Endothelial cell of umbilical vein (primary cell): ENCODE measurements at regions not wholly inside any gene's neighbourhood (a gene's known extent, or its start where the extent isn't known, plus 50 kb on each side); places are given as distances from the start of the nearest gene placed in this dataset.

Experiments used
- EZH2 ChIP-seq: IDR thresholded peaks from 2 replicates; pipeline ENCODE4 v1.6.1; 2012; ENCODE audit warnings: borderline replicate concordance, low read depth, mild to moderate bottlenecking, moderate library complexity, low read length, inconsistent platforms; ENCODE audit not compliant: severe bottlenecking
- JUN ChIP-seq: IDR thresholded peaks from 2 replicates; pipeline ENCODE4 v1.6.1; 2011; ENCODE audit warnings: borderline replicate concordance, low read depth; ENCODE audit not compliant: insufficient read length, insufficient read depth
- POLR2A ChIP-seq: IDR thresholded peaks from 2 replicates; pipeline ENCODE4 v1.6.1; 2012; ENCODE audit warnings: low read depth, mild to moderate bottlenecking, control low read depth, low read length
- POLR2AphosphoS5 ChIP-seq: IDR thresholded peaks from 2 replicates; pipeline ENCODE4 v1.6.1; 2012; ENCODE audit warnings: low read depth, mild to moderate bottlenecking, control low read depth, low read length, moderate library complexity; ENCODE audit not compliant: insufficient read depth
- TF ChIP-seq, protein P1 (sequence below), 2 donors: IDR thresholded peaks; 1 replicate in 1 of 2; 2 replicates in 1 of 2; pipeline ENCODE4 v1.5.1; 2011; ENCODE audit warnings: low read length in 2 of 2, mild to moderate bottlenecking in 2 of 2, moderate library complexity in 2 of 2, control low read depth in 1 of 2, inconsistent platforms in 1 of 2, low read depth in 1 of 2; ENCODE audit not compliant: insufficient read depth in 1 of 2; ENCODE audit errors: extremely low read depth in 1 of 2
- TF ChIP-seq, protein P2 (sequence below): IDR thresholded peaks from 2 replicates; pipeline ENCODE4 v1.6.1; 2011; ENCODE audit not compliant: insufficient read depth, insufficient read length

DNA sequence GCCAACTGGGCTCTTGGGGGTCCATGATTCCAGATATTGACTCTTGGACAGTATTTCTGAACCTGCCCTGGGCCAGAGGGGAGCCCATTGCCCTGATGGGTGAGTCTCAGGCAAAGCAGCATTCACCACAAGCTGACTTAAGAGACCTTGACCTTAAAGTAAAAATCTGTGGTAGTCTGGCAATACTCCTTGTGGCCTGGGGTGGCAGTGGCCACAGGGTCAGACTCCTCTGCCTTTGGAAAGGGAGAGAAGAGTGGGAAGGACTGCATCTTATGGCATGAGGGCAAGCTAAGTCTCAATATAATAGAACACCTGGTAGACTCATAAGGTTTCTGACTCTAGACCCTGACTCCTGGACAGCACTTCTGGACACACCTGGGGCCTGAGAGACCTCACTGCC is 340.3 kb upstream of the MAD2L1 start:
- TF ChIP-seq, protein P1, sequence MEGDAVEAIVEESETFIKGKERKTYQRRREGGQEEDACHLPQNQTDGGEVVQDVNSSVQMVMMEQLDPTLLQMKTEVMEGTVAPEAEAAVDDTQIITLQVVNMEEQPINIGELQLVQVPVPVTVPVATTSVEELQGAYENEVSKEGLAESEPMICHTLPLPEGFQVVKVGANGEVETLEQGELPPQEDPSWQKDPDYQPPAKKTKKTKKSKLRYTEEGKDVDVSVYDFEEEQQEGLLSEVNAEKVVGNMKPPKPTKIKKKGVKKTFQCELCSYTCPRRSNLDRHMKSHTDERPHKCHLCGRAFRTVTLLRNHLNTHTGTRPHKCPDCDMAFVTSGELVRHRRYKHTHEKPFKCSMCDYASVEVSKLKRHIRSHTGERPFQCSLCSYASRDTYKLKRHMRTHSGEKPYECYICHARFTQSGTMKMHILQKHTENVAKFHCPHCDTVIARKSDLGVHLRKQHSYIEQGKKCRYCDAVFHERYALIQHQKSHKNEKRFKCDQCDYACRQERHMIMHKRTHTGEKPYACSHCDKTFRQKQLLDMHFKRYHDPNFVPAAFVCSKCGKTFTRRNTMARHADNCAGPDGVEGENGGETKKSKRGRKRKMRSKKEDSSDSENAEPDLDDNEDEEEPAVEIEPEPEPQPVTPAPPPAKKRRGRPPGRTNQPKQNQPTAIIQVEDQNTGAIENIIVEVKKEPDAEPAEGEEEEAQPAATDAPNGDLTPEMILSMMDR (IDR thresholded peaks at IDR 0.05; ENCODE audit: extremely low read depth in 1 of 2, insufficient read depth in 1 of 2, low read depth in 1 of 2, low read length in 2 of 2), result no peak
- TF ChIP-seq JUN (no peak), POLR2AphosphoS5 (no peak), POLR2A (no peak), EZH2 (no peak)
- TF ChIP-seq, protein P2, sequence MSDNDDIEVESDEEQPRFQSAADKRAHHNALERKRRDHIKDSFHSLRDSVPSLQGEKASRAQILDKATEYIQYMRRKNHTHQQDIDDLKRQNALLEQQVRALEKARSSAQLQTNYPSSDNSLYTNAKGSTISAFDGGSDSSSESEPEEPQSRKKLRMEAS, result no peak
